Neural progenitor cell (in vitro differentiated cells): ENCODE measurements at regions not wholly inside any gene's neighbourhood (a gene's known extent, or its start where the extent isn't known, plus 50 kb on each side); places are given as distances from the start of the nearest gene placed in this dataset.

ENCODE experiments used
- DNase-seq: peaks from one replicate; pipeline ENCODE4 v3.0.0-alpha.2; 2016; ENCODE audit warnings: low spot score
- H2AFZ ChIP-seq: fragments of 200-600 bp; sonication (generic); replicated peaks from 2 replicates; pipeline ENCODE4 v1.6.1; 2016; ENCODE audit warnings: antibody characterized with exemption
- H3F3A ChIP-seq: fragments of 200-600 bp; sonication (generic); 2 replicates; pipeline ENCODE4 v1.6.1; 2016; ENCODE audit warnings: antibody characterized with exemption, low read depth
- H3K27ac ChIP-seq: fragments of 200-600 bp; sonication (generic); 2 replicates; pipeline ENCODE4 v1.5.1; 2016; ENCODE audit warnings: mild to moderate bottlenecking
- H3K27me3 ChIP-seq: fragments of 200-600 bp; sonication (generic); 2 replicates; pipeline ENCODE4 v1.6.1; 2016; ENCODE audit warnings: mild to moderate bottlenecking, moderate library complexity
- H3K36me3 ChIP-seq: fragments of 200-600 bp; sonication (generic); 2 replicates; pipeline ENCODE4 v1.5.1; 2016
- H3K4me1 ChIP-seq: fragments of 200-600 bp; sonication (generic); 2 replicates; pipeline ENCODE4 v1.6.1; 2016; ENCODE audit warnings: mixed run types
- H3K4me2 ChIP-seq: fragments of 200-600 bp; sonication (generic); 2 replicates; pipeline ENCODE4 v1.6.1; 2016
- H3K4me3 ChIP-seq: fragments of 200-600 bp; sonication (generic); 2 replicates; pipeline ENCODE4 v1.5.1; 2016
- H3K79me2 ChIP-seq: fragments of 200-600 bp; sonication (generic); 2 replicates; pipeline ENCODE4 v1.6.1; 2016; ENCODE audit warnings: low read depth
- H3K9ac ChIP-seq: fragments of 200-600 bp; sonication (generic); 2 replicates; pipeline ENCODE4 v1.6.1; 2016
- H3K9me3 ChIP-seq: fragments of 200-600 bp; sonication (generic); 2 replicates; pipeline ENCODE4 v1.5.1; 2016; ENCODE audit warnings: low read depth
- H4K20me1 ChIP-seq: fragments of 200-600 bp; sonication (generic); 2 replicates; pipeline ENCODE4 v1.6.1; 2016; ENCODE audit warnings: low read depth
- H3K27ac Mint-ChIP-seq: 3 replicates; pipeline ENCODE4 v1.8.0; 2021; ENCODE audit warnings: mixed read lengths
- H3K27me3 Mint-ChIP-seq: 2 replicates; pipeline ENCODE4 v1.8.0; 2022; ENCODE audit warnings: low read depth, mild to moderate bottlenecking, inconsistent platforms, moderate library complexity, mixed read lengths; ENCODE audit not compliant: insufficient read depth
- H3K36me3 Mint-ChIP-seq: 3 replicates; pipeline ENCODE4 v1.8.0; 2021; ENCODE audit warnings: mixed read lengths
- H3K4me1 Mint-ChIP-seq: 3 replicates; pipeline ENCODE4 v1.8.0; 2021; ENCODE audit warnings: mixed read lengths
- H3K4me3 Mint-ChIP-seq: 3 replicates; pipeline ENCODE4 v1.8.0; 2021; ENCODE audit warnings: mild to moderate bottlenecking, moderate library complexity, mixed read lengths
- H3K9me3 Mint-ChIP-seq: 3 replicates; pipeline ENCODE4 v1.8.0; 2020; ENCODE audit warnings: mixed read lengths
- CTCF ChIP-seq: fragments of 200-600 bp; sonication (generic); IDR thresholded peaks from 2 replicates; pipeline ENCODE4 v1.5.1; 2017; ENCODE audit warnings: antibody characterized with exemption, mild to moderate bottlenecking
- EZH2 ChIP-seq: fragments of 200-600 bp; sonication (generic); IDR thresholded peaks from 2 replicates; pipeline ENCODE4 v1.6.1; 2017; ENCODE audit warnings: antibody characterized with exemption, mild to moderate bottlenecking, moderate library complexity
- EZH2phosphoT487 ChIP-seq: fragments of 200-600 bp; sonication (generic); IDR thresholded peaks from 2 replicates; pipeline ENCODE4 v1.6.1; 2017; ENCODE audit warnings: antibody characterized with exemption

- Histone ChIP-seq H3K4me3 (no peak overlapping the region), H2AFZ (peak overlapping the region; percentile 36), H3F3A (no peaks in the 10 kb centered on the region), H3K27me3 (no peaks in the 10 kb centered on the region), H3K9ac (no peak overlapping the region), H4K20me1 (no peaks in the 10 kb centered on the region), H3K79me2 (no peaks in the 10 kb centered on the region), H3K9me3 (no peaks in the 10 kb centered on the region), H3K27ac (no peak overlapping the region), H3K4me2 (no peak overlapping the region), H3K36me3 (no peaks in the 10 kb centered on the region), H3K4me1 (peaks cover 6% of the 10 kb centered on the region)
- DNase-seq = peak; percentile 52
- no peaks in the 10 kb centered on the region for H3K4me1 Mint-ChIP-seq
- no peak overlapping the region for H3K27ac Mint-ChIP-seq
- no peak overlapping the region for H3K4me3 Mint-ChIP-seq
- H3K36me3 Mint-ChIP-seq = no peaks in the 10 kb centered on the region
- TF ChIP-seq CTCF (no peak), EZH2phosphoT487 (no peak), EZH2 (no peak)
- H3K27me3 Mint-ChIP-seq = no peaks in the 10 kb centered on the region
- no peaks in the 10 kb centered on the region for H3K9me3 Mint-ChIP-seq
These were observed 1328.0 kb downstream of the FSTL5 start for GRCh38 chr4:160835789-160836188.

- Mint-ChIP-seq H3K27ac (no peak overlapping the region), H3K9me3 (no peaks in the 10 kb centered on the region), H3K27me3 (no peaks in the 10 kb centered on the region), H3K4me3 (no peak overlapping the region), H3K36me3 (no peaks in the 10 kb centered on the region), H3K4me1 (no peaks in the 10 kb centered on the region)
- no peak for DNase-seq
- no peak overlapping the region for H3K4me3 ChIP-seq
- H3K4me1 ChIP-seq = peaks cover 6% of the 10 kb centered on the region
- TF ChIP-seq CTCF (no peak), EZH2 (no peak), EZH2phosphoT487 (no peak)
- H3K79me2 ChIP-seq = no peaks in the 10 kb centered on the region
- H3K9me3 ChIP-seq = no peaks in the 10 kb centered on the region
- H3K27ac ChIP-seq = no peak overlapping the region
- H3K4me2 ChIP-seq = no peak overlapping the region
- no peaks in the 10 kb centered on the region for H3K27me3 ChIP-seq
- no peaks in the 10 kb centered on the region for H3K36me3 ChIP-seq
- H3F3A ChIP-seq = no peaks in the 10 kb centered on the region
- H4K20me1 ChIP-seq = no peaks in the 10 kb centered on the region
- H3K9ac ChIP-seq = no peak overlapping the region
- H2AFZ ChIP-seq = peak overlapping the region; percentile 36
These were observed 1327.4 kb downstream of the FSTL5 start for GRCh38 chr4:160836431-160836830.

GRCh38 chr4:160846121-160846520, 1317.7 kb downstream of the FSTL5 start:
- Histone ChIP-seq H3K4me3 (no peak overlapping the region), H2AFZ (peak overlapping the region; percentile 15), H3F3A (no peaks in the 10 kb centered on the region), H3K9me3 (no peaks in the 10 kb centered on the region), H3K36me3 (no peaks in the 10 kb centered on the region), H3K4me1 (no peaks in the 10 kb centered on the region), H4K20me1 (no peaks in the 10 kb centered on the region), H3K27ac (no peak overlapping the region), H3K4me2 (no peak overlapping the region), H3K79me2 (no peaks in the 10 kb centered on the region), H3K27me3 (no peaks in the 10 kb centered on the region), H3K9ac (no peak overlapping the region)
- no peak overlapping the region for H3K27ac Mint-ChIP-seq
- H3K4me3 Mint-ChIP-seq = no peak overlapping the region
- DNase-seq = no peak
- no peaks in the 10 kb centered on the region for H3K9me3 Mint-ChIP-seq
- no peaks in the 10 kb centered on the region for H3K36me3 Mint-ChIP-seq
- no peak for TF ChIP-seq EZH2
- TF ChIP-seq CTCF = no peak
- no peak for TF ChIP-seq EZH2phosphoT487
- peaks cover 13% of the 10 kb centered on the region for H3K4me1 Mint-ChIP-seq
- H3K27me3 Mint-ChIP-seq = no peaks in the 10 kb centered on the region

- Histone ChIP-seq H3K4me2 (no peak overlapping the region), H4K20me1 (no peaks in the 10 kb centered on the region), H3K36me3 (no peaks in the 10 kb centered on the region), H3F3A (no peaks in the 10 kb centered on the region), H3K4me3 (no peak overlapping the region), H3K4me1 (no peaks in the 10 kb centered on the region), H3K79me2 (no peaks in the 10 kb centered on the region), H3K9me3 (no peaks in the 10 kb centered on the region), H3K27me3 (no peaks in the 10 kb centered on the region), H3K27ac (no peak overlapping the region), H2AFZ (no peak overlapping the region), H3K9ac (no peak overlapping the region)
- H3K4me1 Mint-ChIP-seq = peaks cover 13% of the 10 kb centered on the region
- H3K4me3 Mint-ChIP-seq = no peak overlapping the region
- no peak for TF ChIP-seq EZH2
- DNase-seq = no peak
- H3K36me3 Mint-ChIP-seq = no peaks in the 10 kb centered on the region
- H3K27ac Mint-ChIP-seq = no peak overlapping the region
- no peaks in the 10 kb centered on the region for H3K9me3 Mint-ChIP-seq
- no peaks in the 10 kb centered on the region for H3K27me3 Mint-ChIP-seq
These were observed 1316.6 kb downstream of the FSTL5 start for GRCh38 chr4:160847228-160847627.
